HG02981 (cell line): ENCODE measurements at regions not wholly inside any gene's neighbourhood (a gene's known extent, or its start where the extent isn't known, plus 50 kb on each side); places are given as distances from the start of the nearest gene placed in this dataset.

Experiments used
- ATAC-seq: cut with Tn5 transposase; IDR thresholded peaks from one replicate; pipeline ENCODE4 v1.9.1; 2021; ENCODE audit warnings: mild to moderate bottlenecking, moderate library complexity; ENCODE audit not compliant: unreplicated experiment

DNA sequence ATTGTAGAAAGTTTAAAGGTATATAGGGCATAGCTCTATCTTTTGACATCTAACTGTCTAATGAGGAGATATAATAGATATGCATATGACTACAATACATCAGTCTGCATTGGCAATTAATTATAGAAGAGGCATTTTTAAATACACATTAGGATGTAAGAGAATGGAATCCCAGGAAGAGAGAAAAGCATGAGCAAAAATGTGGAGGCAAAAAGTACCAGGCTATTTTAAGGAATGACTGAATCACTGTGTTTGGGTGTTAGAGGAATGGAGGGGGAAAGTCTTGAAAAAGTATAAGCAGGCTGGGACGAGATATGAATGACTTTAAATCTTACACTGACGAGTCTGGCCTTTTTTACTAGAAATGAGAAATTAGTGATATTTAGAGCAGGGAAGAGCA is 138.4 kb upstream of the ZNF462 start:
- ATAC-seq, result no peak

DNA sequence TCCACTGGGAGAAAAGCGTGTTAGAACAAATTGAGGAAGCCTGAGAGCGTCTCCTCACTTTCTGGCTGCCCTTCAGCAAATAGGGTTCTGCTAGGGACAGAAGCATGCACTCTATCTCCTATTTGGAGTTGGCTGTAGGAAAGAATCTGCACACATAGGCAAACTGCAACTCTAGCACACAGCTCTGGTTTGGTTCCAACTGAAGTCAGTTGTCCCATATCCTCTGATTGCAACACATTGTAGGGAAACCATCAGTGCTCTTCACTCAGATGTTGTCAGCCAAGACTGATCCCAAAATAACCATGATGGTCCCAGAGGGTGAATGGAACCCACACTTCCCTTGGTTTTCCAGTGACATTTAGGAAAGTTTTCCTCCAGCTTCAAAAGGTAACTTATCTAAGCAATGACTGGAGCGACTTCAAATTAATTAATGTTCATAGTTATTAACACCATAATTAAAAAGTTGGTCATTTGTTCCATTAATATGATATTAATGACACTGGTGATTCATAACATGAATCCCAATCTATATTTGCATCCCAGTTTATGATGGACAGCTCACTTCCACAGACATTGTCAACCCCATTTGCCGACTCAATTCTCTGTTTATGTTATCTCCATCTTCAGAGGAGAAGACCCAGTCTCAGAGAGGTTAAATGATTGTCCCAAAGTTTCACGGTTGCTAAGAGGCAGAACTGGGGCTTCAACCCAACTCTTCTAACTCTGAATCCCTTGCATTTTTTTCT is 136.7 kb upstream of the ZNF462 start:
- ATAC-seq, result no peak

DNA sequence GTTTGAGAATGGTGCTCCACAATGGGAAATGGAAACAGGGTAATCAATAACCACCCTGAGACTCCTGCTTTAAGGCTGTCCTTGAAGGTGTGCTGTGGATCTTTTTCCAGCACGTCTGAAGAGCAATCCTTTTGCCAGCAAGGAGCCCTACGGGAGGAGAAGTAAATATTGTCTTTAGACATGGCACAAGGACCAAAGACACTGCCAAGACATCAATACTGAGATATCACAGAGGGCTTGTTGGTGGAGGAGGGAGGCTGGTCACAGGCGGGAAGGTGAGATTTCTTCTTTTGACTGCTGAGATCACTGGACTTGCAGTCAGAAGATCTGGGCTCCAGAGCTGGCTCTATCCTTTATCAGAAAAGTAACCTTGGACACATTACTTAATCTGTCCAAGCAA is 135.0 kb upstream of the ZNF462 start:
- ATAC-seq, result no peak

DNA sequence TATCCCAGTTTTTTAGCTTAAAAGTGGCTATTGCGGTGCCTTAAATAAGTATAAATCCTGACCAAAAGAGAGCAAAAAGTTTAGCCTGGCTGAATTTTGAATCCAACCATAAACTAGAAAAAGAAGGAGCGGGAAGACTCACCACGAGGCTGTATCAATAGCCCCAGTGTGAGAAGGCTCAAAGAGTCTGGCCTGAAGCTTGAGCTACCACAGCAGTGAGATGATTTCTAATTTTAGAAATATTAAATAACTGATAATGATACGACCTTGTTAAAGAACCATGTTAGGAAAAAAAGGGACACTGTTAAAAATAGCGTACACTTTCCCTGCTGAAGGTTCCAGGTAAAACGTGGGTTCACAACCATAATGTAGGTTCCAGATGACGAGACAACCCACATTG is 134.1 kb upstream of the ZNF462 start:
- ATAC-seq, result no peak

DNA sequence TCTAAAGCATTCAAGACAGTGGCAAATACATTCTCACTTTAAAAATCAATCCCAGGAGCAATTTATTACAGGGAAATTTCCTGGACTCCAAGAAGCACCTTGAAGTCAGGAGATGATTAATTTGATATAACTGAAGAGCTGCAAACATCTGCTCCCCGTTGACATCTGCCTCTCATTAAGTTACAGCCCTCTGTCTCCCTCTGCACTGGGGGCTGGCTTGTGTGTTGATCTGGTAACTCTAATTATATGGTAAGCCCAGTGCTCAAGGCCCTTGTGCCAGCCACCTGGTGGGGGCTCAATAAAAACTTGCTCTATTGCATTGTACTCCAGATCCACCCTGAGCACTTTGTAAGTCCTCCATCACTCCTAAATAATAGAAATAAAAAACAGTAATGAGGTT is 131.1 kb upstream of the ZNF462 start:
- ATAC-seq, result no peak

DNA sequence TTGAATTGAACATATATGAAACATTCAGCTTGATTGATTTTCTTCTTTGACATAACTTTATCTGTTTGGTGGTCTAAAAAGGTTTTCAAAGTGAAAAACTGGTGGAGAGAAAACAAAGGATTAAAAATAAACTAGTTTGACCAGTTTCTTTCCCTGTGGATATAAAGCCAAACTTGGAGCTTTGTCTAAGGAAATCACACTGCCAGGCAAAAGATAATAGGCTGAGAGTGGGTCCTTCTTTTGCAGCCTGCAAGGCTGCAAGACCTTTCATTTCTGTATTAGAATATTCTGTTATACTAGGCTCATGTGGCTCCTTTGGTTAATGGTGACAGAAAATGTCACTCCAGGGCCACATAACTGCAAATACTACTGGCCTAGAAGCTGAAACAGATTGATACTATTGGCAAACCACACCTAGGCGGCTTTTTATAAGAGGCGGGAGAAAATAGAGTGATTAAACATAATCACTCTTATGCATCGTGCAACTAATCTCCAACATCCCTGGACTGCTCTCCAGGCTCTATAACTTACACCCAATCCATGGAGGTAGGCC is 129.1 kb upstream of the ZNF462 start:
- no peak for ATAC-seq

DNA sequence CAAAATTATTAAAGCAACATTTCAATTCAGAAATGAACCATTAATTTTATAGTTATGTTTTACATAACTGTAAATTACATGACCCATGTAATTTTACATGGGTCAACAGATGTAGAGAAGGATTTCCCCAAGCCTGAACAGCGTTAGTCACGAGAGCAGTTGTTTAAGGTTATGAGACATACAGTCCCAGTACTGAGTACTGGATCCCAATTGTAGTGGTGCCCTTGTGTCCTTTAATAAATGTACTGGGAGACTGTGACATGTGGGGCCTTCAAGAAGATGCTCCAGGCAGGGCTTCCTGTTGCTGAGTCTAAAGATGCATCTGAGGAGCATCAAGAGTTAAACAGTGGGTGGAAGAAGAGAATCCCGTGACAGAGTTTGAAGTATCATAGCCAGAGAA is 125.5 kb upstream of the ZNF462 start:
- ATAC-seq, result no peak

DNA sequence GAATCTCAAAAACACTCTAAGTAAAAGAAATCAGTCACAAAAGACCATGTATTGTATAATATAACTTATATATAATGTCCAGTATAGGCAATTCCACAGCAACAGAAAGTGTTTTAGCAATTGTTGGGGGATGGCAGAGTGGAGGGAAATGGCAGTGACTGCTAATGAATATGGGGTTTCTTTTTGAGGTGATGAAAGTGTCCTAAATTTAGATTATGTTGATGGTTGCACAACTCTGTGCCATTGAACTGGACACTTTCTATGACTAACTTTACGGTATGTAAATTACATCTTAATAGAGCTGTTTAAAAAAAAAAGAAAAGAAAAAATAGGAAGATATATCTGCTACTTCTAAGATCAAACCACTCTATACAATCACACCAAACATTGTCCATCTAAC is 124.9 kb upstream of the ZNF462 start:
- ATAC-seq, result no peak

DNA sequence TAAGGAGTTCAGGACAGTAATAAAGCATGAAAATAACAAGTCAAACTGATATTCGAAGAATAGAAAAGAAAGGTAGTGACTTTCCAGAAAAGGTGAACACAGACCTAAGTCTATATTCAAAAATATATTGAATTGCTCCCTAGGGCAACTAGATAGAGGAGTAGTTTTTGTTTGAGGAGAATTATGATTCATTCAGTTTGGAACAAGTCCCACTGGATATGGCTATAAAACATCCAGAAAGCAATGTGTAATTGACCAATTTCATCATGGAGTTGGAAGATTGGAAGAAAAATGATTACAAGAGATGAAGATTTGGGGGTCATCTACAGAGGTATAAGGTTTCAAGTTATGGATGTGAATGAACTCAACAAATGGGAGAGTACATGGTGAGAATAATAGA is 117.5 kb upstream of the ZNF462 start:
- no peak for ATAC-seq

DNA sequence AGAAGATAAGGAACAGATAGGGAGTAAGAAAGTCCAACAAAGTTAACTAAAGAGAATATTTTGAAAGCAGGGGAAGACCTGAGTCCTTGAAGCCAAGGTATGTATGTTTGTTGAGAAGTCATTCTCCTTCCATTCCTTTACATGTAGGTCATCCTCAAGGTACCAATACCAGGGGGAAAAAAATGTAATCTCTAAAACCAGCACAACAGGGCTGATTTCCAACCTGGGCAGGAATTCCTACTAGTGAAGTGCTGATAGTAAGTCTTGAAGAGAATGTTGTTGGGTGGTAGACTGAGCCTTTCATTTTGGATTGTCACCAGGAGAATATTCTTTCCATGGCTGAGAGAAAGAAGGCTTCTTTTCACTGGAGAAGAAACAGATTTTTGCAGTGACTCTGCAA is 117.1 kb upstream of the ZNF462 start:
- ATAC-seq, result no peak

DNA sequence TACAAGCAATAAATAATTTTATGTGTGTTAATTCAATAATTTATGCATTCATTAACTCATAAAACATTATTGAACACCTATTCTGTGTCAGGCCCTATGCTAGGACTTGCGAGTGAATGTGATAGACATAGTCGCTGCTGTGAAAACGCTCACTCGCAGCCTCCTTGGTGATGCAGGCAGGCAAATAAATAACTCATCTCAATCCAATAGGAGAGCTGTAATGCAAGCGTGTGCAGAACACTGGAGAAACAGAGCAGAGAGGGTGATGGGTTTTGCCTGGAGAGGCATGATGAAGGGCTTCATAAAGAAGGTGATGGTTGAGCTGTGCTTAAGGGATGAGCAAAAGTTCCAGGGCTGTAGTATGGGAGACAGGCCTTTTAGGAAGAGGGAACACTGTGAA is 111.3 kb upstream of the ZNF462 start:
- no peak for ATAC-seq

DNA sequence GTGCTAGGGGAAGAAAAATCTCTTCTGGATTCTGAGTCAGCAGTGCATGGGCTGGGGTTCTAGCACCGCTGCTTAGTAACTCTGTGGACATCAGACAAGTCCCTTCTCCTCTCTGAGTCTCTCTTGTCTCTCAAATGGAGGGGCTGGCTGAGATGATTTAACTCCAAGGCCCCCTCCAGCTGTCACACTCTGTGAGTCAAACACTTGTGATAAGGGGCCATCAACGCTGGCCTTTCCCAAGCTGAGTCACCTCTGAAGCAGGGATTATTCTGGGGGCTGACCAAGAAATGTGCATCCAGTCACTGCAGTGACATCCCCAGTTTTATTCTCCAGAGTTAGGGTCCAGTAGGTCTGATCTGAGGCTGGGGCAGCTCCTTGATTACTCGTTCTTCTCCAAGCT is 110.4 kb upstream of the ZNF462 start:
- no peak for ATAC-seq

DNA sequence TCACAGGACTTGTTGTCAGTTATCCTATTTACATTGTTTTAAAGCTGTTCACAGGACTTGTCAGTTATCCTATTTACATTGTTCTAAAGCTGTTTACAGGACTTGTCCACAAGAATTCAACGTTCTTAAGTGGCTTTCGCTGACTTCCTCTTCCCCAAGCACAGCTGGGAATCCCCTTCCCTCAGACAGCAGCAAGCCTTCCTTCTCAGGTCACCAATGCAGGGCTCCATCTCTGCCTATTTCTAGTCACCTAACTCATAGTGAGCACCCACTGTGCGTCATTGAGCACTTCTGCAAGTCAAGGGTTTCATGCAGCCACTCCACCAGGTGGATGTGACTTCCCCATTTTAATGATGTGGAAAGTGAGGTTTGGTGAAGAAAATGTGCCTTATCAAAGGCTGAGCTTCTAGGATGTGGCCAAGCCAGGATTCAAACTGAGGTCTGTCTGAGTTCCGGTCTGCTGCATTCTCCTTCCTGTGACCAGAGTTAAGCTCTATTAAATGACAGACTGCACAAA is 109.8 kb upstream of the ZNF462 start:
- ATAC-seq, result peak; percentile 85

DNA sequence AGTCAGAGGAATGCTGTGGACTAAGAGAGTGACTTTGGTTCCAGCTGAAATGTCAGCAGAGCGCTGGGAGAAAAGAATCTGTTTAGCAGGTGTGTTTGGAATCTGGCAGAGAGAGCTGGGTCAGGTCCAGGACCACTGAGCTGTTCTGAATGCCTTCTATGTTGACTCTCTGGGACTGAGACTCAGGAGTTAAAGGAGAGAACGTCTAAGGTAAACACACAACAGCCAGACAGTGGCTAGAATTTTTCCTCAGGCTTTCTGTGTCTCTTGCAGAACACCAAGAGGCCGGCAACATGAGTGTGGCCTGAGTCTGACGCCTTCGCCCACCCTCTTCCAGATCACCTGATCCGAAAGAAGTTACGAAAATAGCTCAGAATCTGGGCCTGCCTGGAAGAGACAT is 107.2 kb upstream of the ZNF462 start:
- ATAC-seq, result no peak

DNA sequence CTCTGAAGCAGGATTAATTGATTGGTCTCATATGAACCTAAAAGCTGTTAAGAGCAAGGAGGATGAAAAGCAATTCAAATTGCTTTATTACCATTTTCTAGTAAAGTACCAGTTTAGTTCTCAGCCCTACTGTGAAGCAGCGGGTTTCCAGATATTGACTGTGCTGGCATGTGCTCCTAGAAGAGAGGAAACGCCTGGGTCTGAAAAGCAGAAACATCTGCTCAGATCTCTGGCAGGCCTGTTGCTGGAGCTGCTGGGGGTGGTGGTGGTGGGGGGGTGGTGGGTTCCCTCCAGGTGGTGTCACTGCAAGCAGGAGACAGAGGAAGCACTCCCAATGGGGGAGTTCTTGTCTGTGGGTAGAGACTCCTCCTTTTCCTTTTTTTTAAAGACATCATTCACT is 105.5 kb upstream of the ZNF462 start:
- no peak for ATAC-seq

DNA sequence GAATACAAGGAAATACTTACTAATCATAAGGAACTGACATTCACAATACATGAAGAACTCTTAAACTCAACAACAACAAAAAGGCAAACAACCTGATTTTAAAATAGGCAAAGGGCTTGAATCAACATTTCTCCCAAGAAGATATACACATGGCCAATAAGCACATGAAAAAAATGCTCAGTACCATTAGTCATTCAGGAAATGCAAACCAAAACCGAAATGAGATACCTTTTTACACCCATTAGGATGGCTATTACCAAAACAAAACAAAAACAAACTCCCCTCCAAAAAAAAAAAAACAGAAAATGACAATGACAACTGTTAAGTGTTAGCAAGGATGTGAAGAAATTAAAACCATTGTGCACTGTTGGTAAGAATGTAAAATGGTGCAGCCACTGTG is 104.1 kb upstream of the ZNF462 start:
- ATAC-seq, result peak; percentile 80

DNA sequence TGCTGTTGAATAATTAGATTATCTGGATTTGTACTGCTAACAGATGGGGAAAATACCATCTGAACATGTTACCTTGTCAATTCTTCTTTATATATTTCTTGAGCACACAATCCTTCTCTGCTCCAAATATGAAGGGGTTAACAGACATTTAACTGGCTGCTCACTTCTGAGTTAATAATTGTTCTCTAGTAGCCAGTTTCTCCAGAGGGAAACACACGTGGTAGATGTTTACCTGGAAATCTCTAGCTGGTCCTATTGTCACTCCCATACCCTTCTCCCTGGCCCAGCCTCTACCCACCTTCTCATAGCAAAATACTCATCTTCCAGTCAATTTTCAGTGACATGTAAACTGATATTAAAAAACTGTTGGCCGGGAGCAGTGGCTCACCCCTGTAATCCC is 101.5 kb upstream of the ZNF462 start:
- no peak for ATAC-seq

DNA sequence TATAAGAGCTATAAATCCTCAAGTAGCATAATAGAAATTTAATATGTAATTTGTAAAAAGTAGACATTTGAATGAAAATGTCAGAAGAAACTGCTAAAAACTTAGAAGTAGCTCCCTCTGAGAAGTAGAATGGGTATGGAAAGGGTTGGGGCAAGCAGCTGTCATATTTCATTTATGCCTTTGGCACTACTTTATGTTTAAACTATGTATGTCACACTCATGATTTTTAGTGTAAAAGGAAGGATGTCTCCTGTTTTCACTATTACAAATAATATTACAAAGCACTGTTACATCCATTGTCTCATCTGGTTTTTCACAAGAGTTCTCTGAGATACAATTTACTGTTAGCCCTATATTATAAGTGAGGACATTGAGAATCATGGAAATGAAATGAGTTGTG is 96.3 kb upstream of the ZNF462 start:
- ATAC-seq, result no peak

DNA sequence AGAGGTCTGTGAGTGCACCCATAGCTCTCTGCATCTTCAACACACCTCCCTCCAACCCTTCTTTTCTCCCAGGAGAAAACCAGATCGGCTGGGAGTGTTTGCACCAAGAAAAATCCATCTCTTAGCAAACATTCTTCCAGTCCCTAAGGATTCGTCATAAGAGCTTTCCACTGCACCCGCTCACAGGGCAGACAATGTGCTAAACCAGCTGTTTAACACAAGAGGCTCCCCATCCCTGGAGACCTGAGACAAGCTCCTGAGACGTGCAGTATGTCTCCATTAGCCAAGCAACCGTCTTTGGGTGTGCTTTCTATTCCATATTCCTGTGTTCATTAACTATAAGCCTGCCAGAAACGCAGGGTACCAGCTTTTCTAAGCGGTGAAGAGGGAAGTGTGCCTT is 93.6 kb upstream of the ZNF462 start:
- ATAC-seq, result no peak

DNA sequence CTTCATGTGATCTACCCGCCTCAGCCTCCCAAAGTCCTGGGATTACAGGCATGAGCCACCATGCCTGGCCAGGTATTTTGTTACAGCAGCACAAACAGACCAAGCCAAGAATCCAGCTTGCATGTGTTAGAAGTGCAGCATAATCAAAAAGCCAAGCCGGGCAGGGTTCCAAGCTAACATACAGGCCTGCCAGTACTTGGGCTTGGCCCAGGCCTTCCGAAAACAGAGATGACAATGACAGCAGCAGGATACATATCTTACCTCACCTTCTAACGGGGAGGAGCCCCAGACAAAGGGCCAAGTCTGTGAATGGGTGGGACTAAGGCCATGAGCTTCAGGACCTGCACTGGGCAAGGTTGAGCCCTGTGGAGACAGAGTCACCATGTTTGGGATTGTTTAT is 91.4 kb upstream of the ZNF462 start:
- ATAC-seq, result no peak

DNA sequence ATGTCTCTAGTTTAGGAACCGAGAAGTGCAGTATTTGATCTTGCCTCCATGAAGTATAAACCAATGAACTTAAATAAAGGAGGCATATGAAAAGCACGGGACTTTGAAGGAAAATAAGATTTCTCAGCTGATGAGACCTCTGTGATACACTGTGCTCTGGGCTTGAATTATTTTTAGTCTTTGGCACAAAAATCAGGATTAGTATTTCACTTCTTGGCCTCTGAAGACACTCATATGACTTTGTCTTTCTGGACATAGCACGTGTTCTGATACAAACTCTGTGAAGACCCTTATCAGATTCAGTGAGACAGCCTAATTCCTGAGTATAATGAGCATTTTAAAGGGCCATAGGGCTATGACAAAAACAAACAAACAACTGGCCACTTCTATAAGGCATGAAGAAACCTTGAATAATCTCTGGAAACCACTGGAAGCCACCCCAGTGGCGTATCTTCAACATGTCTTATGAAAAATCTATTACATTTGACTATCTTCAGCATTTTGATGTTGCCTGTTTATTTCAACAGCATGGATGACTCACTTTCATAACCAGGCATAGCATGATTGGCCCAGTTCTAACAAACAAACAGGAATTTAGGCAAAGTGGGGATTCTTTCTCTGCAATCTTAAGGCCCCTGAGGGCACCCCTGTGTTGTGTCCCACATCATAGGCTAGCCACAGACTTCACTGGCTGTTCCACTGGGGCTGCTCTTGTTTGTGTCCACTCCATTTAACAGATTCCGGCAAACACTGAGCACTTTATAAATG is 90.3 kb upstream of the ZNF462 start:
- ATAC-seq, result no peak

DNA sequence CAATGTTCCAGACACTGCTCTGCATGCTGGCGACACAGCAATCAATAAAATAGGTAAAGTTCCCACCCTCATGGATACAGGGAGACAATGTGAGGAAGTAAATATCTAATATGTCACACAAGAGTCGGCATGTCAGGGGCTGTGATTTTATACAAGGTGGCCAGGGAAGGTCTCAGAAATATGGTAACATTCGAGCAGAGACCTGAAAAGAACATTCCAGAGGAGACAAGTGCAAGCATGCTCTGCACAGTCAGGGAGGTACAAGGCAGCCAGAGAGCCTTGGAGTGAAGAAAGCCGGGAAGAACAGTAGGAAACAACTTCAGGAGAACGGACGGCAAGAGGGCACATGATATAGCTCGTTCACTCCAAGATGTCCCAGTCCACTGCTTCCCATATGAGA is 89.2 kb upstream of the ZNF462 start:
- ATAC-seq, result no peak
